Fibroblast of villous mesenchyme (primary cell): ENCODE measurements at regions not wholly inside any gene's neighbourhood (a gene's known extent, or its start where the extent isn't known, plus 50 kb on each side); places are given as distances from the start of the nearest gene placed in this dataset.

Experiments used
- DNase-seq: peaks from one replicate; pipeline ENCODE4 v3.0.0-alpha.2; 2010; ENCODE audit warnings: low read depth
- H3K4me3 ChIP-seq: 2 replicates; pipeline ENCODE4 v1.5.1; 2011; ENCODE audit warnings: low read depth, mild to moderate bottlenecking, low read length
- CTCF ChIP-seq: IDR thresholded peaks from 2 replicates; pipeline ENCODE4 v1.5.1; 2012; ENCODE audit warnings: low read depth, mild to moderate bottlenecking, low read length; ENCODE audit not compliant: insufficient read depth

GRCh38 chr10:106338486-106338885 is 826.0 kb downstream of the SORCS1 start:
- no peak overlapping the region for H3K4me3 ChIP-seq
- TF ChIP-seq CTCF, result no peak
- DNase-seq, result no peak

- no peak overlapping the region for H3K4me3 ChIP-seq
- DNase-seq, result no peak
- no peak for TF ChIP-seq CTCF
These were observed 827.6 kb downstream of the SORCS1 start for GRCh38 chr10:106336874-106337273.

GRCh38 chr10:106327747-106328146 is 836.8 kb downstream of the SORCS1 start:
- H3K4me3 ChIP-seq, result no peak overlapping the region
- DNase-seq, result no peak
- TF ChIP-seq CTCF, result no peak

GRCh38 chr10:106320876-106321275 is 843.6 kb downstream of the SORCS1 start:
- no peak overlapping the region for H3K4me3 ChIP-seq
- DNase-seq, result no peak
- no peak for TF ChIP-seq CTCF

- TF ChIP-seq CTCF, result no peak
- no peak overlapping the region for H3K4me3 ChIP-seq
- no peak for DNase-seq
These were observed 844.4 kb downstream of the SORCS1 start for GRCh38 chr10:106320078-106320477.

- no peak for TF ChIP-seq CTCF
- no peak for DNase-seq
- H3K4me3 ChIP-seq, result no peak overlapping the region
These were observed 847.0 kb downstream of the SORCS1 start for GRCh38 chr10:106317554-106317953.

- no peak for DNase-seq
- no peak for TF ChIP-seq CTCF
- no peak overlapping the region for H3K4me3 ChIP-seq
These were observed 851.5 kb downstream of the SORCS1 start for GRCh38 chr10:106313041-106313440.
